HG03575 (cell line): ENCODE measurements at regions not wholly inside any gene's neighbourhood (a gene's known extent, or its start where the extent isn't known, plus 50 kb on each side); places are given as distances from the start of the nearest gene placed in this dataset.
"Not testable (repeated sequence)": the region's sequence is repeated elsewhere in the genome, so short reads cannot be mapped to it uniquely, and the experiment has no call there.

ENCODE experiments used
- ATAC-seq: cut with Tn5 transposase; IDR thresholded peaks from one replicate; pipeline ENCODE4 v1.9.1; 2021; ENCODE audit not compliant: unreplicated experiment, insufficient number of reproducible peaks, low FRiP score; ENCODE audit errors: extremely low read depth

GRCh38 chr5:154654486-154655371, 100.4 kb upstream of the LARP1 start:
- no peak for ATAC-seq

DNA sequence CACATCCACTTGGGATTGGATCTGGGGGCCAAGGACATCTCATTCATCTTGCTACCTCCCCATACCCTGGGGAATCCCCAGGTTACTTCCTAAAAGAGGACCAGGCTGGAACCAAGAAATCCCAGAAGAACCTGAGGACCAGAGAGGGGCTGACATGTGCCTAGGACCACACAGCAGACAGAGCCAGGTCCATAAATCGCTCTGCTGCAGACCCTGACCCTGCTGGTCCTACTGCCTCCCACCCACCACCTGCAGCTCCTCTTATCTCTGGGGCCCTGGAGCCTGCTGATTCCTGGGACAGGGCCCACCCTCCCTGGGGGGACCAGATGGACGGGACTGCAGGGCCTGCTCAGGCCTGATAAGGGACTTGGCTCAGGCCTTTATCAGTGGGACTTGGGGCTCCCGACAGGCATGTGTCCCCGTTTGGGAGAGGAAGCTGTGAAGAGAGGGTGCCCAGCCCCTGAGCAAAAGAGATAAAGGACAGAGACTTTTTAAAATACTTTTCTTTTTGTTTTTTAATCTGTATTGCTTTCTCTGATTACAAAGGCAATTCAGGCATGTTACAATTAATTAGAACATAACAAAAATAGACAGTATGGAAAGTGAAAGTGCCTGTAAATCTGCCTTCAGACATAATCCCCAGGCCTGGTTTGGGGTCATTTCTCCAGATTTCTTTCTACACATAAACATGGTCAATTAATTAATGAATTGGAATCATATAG, 101.3 kb upstream of the LARP1 start:
- no peak for ATAC-seq

DNA sequence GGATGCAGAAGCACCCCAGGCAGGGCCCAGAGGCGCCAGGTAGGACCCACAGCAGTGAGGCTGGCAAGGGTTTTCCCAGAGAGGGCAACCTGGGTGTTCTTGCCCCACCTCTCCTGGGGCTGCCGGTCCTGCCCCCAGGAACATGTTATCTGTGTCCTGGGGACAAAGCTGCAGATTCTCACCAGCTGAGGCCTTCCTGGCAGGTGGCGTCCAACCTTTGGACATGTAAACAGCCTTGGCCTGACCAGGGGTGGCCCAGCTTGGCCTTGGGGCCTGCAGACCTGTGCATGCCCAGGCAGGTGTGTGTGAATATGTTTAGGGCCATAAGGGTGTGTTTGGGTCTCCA, 101.8 kb upstream of the LARP1 start:
- ATAC-seq: no peak

GRCh38 chr5:154652746-154653417, 102.3 kb upstream of the LARP1 start:
- no peak for ATAC-seq

GRCh38 chr5:154651795-154652194, 103.4 kb upstream of the LARP1 start:
- not testable (repeated sequence) for ATAC-seq

DNA sequence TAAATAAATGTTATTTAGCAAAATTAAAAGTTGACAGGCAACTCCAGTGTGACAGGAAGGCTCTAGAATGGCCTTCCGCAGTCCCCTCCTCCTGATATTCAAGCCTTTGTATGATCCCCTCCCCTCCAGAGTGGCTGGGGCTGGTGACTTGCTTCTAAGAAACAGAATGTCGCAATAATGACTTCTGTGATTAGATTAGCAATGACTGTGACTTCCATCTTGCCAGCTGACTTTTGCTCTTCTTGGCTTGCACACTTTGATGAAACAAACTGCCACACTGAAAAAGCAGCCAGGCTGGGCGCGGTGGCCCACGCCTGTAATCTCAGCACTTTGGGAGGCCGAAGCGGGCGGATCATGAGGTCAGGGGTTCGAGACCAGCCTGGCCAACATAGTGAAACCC, 106.5 kb upstream of the LARP1 start:
- ATAC-seq: no peak

- no peak for ATAC-seq
Measured at GRCh38 chr5:154648229-154648628, 106.9 kb upstream of the LARP1 start.

DNA sequence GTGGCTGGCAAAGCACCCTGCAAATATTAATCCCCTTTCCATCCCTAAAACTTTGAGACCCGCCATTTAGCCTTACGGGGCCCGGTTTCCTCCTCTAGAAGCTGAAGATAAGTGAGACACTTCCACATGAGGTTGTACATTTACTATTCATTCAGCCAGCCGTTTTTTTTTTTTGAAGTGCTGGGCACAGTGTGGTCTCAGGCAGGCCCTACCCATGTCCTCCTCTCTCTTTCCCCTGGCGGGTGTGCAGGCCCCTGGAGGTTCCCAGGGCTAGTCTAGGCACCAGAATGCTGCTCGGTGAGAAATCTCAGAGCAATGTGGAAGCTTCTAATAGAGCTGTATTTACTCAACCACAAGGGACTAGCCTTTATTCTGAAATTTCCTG, 107.4 kb upstream of the LARP1 start:
- no peak for ATAC-seq

DNA sequence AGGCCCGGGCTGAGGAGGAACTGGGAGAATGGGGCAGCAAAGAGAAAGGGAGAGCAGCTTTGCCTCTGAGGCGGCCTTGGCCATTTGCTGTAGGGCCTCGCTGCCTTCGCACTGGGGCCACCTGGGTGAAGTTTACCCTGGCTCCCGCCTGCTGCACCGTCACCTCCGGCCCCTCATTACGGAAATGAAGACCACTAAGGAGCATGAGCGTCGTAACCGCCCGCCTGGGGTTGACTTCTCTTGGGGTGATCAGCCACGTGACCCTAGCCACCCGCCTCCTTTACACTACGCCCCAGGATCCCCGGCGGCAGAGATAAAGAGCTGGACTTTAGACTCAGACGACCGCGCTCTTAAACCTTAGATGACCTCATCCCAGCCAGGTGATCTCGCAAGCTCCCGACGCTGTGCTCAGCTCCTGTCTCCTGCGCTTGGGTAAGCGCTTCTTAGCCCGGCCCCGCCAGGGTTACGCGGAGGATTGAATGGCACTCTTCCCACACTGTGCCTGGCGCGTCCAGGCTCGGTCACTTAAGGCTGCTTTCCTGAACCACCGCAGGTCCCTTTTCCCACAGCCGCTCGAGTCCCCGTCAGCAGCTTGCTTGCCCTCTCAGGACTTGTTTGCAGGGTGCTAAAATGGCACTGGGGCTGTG, 107.9 kb upstream of the LARP1 start:
- no peak for ATAC-seq

- ATAC-seq: no peak
Measured at GRCh38 chr5:154646745-154647113, 108.4 kb upstream of the LARP1 start.

DNA sequence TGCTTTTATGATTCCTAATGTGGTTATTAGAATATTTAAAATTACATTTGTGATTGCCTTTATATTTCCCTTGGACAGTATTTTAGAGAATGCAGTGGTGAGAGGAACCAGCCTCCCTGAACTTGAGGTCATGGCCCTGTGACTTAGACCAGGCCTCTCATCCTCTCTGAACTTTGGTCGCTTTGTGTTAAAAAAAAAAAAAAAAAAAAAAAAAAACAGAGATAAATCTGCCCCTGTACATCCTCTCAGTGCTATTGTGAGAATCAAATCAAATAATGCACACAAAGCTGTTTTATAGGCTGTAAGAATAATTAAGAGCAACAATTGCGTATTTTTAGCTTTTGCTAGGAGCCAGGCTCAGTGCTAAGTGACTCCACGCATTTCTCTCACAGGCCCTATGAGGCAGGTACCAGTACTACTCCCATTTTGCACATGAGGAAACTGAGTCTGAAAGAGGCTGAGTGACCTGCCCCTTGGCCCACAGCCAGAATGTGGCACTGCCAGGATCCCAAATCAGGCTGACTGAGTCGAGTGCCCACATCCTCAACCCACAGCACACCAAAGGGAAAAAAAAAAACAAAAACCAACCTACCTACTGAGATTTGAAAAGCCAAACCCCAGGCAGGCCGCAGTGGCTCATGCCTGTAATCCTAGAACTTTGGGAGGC, 110.3 kb upstream of the LARP1 start:
- no peak for ATAC-seq

DNA sequence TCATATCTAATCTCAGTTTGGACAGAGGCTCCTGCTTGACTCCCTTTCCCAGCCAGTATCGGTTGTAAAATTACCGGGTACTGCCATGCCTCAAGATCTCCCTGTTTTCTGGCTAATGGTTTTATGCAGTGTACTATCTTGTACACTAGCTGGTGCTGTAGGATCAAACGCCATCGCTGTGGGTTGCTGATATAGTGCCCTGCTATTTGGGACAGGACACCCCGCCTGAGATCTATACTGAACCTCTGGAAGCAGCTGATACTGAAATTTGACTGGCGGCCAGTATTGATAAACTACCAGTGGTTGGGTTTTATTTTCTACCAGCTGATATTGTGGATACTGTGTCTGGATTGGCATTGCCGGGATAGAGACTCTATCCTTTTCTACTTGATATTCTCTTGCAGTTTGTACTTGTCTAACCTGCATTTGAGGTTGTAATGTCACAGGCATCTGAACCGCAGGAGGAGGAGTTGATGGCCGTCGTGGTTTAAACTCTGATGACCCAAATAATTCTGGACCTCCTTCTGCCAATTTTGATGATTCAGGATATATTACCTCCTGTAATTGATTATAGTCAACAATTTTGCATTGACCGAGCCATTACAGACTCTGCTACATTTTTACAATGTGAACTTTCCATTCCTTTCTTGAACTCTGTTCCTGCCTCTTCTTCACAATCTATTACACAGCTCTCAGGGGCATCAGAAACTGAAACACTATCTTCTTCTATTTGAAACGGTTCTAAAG, 112.5 kb upstream of the LARP1 start:
- ATAC-seq: no peak

- not testable (repeated sequence) for ATAC-seq
Measured at GRCh38 chr5:154640213-154640831, 114.9 kb upstream of the LARP1 start.

DNA sequence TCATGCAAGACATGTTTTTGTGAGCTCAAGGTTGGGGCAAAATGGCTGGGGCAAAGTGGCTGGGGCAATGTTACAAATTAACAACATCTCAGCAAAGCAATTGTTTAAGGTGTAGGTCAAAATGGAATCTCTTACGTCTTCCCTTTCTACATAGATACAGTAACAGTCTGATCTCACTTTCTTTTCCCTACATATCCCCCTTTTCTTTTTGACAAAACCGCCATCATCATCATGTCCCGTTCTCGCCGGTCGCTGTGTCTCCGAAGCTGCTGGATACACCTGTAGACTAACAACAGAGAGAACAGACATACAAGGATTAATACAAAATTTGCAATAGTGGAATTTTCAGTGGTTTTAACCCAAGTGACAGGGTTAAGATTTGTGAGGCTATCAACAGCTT, 118.4 kb upstream of the LARP1 start:
- not testable (repeated sequence) for ATAC-seq

DNA sequence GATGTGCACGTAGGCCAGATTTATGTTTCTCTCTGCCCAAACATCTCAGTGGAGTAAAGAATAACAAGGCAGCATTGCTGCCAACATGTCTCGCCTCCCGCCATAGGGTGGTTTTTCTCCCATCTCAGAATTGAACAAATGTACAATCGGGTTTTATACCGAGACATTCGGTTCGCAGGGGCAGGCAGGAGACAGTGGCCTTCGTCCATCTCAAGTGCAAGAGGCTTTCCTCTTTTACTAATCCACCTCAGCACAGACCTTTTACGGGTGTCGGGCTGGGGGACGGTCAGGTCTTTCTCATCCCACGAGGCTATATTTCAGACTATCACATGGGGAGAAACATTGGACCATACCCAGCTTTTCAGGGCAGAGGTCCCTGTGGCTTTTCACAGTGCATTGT, 118.9 kb upstream of the LARP1 start:
- not testable (repeated sequence) for ATAC-seq

DNA sequence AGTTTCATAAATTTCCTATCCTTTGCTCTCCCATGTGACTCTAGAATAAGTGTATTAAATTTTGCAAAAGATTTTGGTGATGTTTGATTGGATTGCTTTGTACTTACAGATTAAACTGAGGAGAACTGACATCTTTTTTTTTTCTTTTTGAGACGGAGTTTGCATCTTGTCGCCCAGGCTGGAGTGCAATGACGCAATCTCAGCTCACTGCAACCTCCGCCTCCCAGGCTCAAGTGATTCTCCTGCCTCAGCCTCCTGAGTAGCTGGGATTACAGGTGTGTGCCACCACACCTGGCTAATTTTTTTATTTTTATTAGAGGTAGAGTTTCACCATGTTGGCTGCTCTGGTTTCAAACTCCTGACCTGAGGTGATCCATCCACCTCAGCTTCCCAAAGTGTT, 121.4 kb upstream of the LARP1 start:
- ATAC-seq: not testable (repeated sequence)

GRCh38 chr5:154631141-154631540, 124.0 kb upstream of the LARP1 start:
- ATAC-seq: no peak

- ATAC-seq: no peak
Measured at GRCh38 chr5:154630410-154630809, 124.8 kb upstream of the LARP1 start.
